OCI-LY1 (cell line): ENCODE measurements at regions not wholly inside any gene's neighbourhood (a gene's known extent, or its start where the extent isn't known, plus 50 kb on each side); places are given as distances from the start of the nearest gene placed in this dataset.

Experiments used
- H2AFZ ChIP-seq: fragments of 200-600 bp; sonication (generic), shearing (Covaris generic); 2 replicates; pipeline ENCODE4 v1.6.0; 2014; ENCODE audit warnings: antibody characterized with exemption, mild to moderate bottlenecking, low read length
- H3F3A ChIP-seq: fragments of 200-600 bp; sonication (generic), shearing (Covaris generic); 2 replicates; pipeline ENCODE4 v1.6.0; 2014; ENCODE audit warnings: mild to moderate bottlenecking, antibody characterized with exemption, low read length, moderate library complexity; ENCODE audit not compliant: insufficient read depth
- H3K27ac ChIP-seq: fragments of 200-600 bp; sonication (generic); 2 replicates; pipeline ENCODE4 v1.5.1; 2014; ENCODE audit warnings: low read length, mixed run types, mild to moderate bottlenecking, low read depth; ENCODE audit not compliant: poor library complexity, severe bottlenecking
- H3K27me3 ChIP-seq: fragments of 200-600 bp; sonication (generic); 2 replicates; pipeline ENCODE4 v1.6.0; 2014; ENCODE audit warnings: antibody characterized with exemption, mild to moderate bottlenecking, low read length, moderate library complexity; ENCODE audit not compliant: insufficient read depth
- H3K36me3 ChIP-seq: fragments of 200-600 bp; sonication (generic); 2 replicates; pipeline ENCODE4 v1.6.1; 2014; ENCODE audit warnings: mild to moderate bottlenecking, antibody characterized with exemption, low read length, moderate library complexity, mixed read lengths; ENCODE audit not compliant: insufficient read depth
- H3K4me1 ChIP-seq: fragments of 200-600 bp; sonication (generic); 2 replicates; pipeline ENCODE4 v1.5.1; 2014; ENCODE audit warnings: mild to moderate bottlenecking, low read length, moderate library complexity; ENCODE audit not compliant: insufficient read depth, severe bottlenecking
- H3K4me2 ChIP-seq: fragments of 200-600 bp; sonication (generic), shearing (Covaris generic); 2 replicates; pipeline ENCODE4 v1.6.1; 2014; ENCODE audit warnings: low read length
- H3K4me3 ChIP-seq: fragments of 200-600 bp; sonication (generic); 2 replicates; pipeline ENCODE4 v1.5.1; 2014; ENCODE audit warnings: low read length, low read depth, mild to moderate bottlenecking, mixed read lengths; ENCODE audit not compliant: poor library complexity, severe bottlenecking
- H3K79me2 ChIP-seq: fragments of 200-600 bp; shearing (Covaris generic); 2 replicates; pipeline ENCODE4 v1.6.1; 2016; ENCODE audit warnings: mixed run types, low read length, mixed read lengths; ENCODE audit not compliant: insufficient read depth
- H3K9ac ChIP-seq: fragments of 200-600 bp; sonication (generic), shearing (Covaris generic); 2 replicates; pipeline ENCODE4 v1.6.1; 2014; ENCODE audit warnings: mild to moderate bottlenecking, low read length, mixed read lengths
- H3K9me2 ChIP-seq: fragments of 200-600 bp; sonication (generic), shearing (Covaris generic); 2 replicates; pipeline ENCODE4 v1.6.1; 2014; ENCODE audit warnings: low read depth, mild to moderate bottlenecking, low read length, mixed read lengths
- H3K9me3 ChIP-seq: fragments of 200-600 bp; shearing (Covaris generic); 2 replicates; pipeline ENCODE4 v1.6.1; 2014; ENCODE audit warnings: low read length, mixed read lengths
- H4K20me1 ChIP-seq: fragments of 200-600 bp; sonication (generic), shearing (Covaris generic); 2 replicates; pipeline ENCODE4 v1.6.0; 2016; ENCODE audit warnings: mild to moderate bottlenecking, low read length; ENCODE audit not compliant: insufficient read depth
- CTCF ChIP-seq: fragments of 200-600 bp; sonication (generic), shearing (Covaris generic); IDR thresholded peaks from 2 replicates; pipeline ENCODE4 v1.5.1; 2017; ENCODE audit warnings: mild to moderate bottlenecking, antibody characterized with exemption, low read length, moderate library complexity, mixed read lengths
- EZH2 ChIP-seq: fragments of 200-600 bp; sonication (generic), shearing (Covaris generic); IDR thresholded peaks from 2 replicates; pipeline ENCODE4 v1.8.0; 2017; ENCODE audit warnings: borderline replicate concordance, mixed run types, mild to moderate bottlenecking, antibody characterized with exemption, low read length, moderate library complexity, mixed read lengths

GRCh38 chr2:217398860-217399259, 539.0 kb upstream of the TNP1 start:
- H3K9me2 ChIP-seq: no peaks in the 10 kb centered on the region
- H3K36me3 ChIP-seq: no peaks in the 10 kb centered on the region
- H3K9ac ChIP-seq: no peak overlapping the region
- H3K9me3 ChIP-seq: no peaks in the 10 kb centered on the region
- H3K27me3 ChIP-seq: no peaks in the 10 kb centered on the region
- no peaks in the 10 kb centered on the region for H3K4me1 ChIP-seq
- no peak overlapping the region for H3K4me2 ChIP-seq
- no peak overlapping the region for H3K4me3 ChIP-seq
- H3K27ac ChIP-seq: no peak overlapping the region
- no peaks in the 10 kb centered on the region for H3K79me2 ChIP-seq
- H4K20me1 ChIP-seq: no peaks in the 10 kb centered on the region
- H3F3A ChIP-seq: no peaks in the 10 kb centered on the region
- TF ChIP-seq EZH2: no peak
- no peak for TF ChIP-seq CTCF
- no peak overlapping the region for H2AFZ ChIP-seq

- H3K4me2 ChIP-seq: no peak overlapping the region
- no peaks in the 10 kb centered on the region for H3K79me2 ChIP-seq
- no peaks in the 10 kb centered on the region for H4K20me1 ChIP-seq
- no peak overlapping the region for H3K4me3 ChIP-seq
- no peak overlapping the region for H3K27ac ChIP-seq
- no peaks in the 10 kb centered on the region for H3K4me1 ChIP-seq
- no peaks in the 10 kb centered on the region for H3K36me3 ChIP-seq
- H3K9me2 ChIP-seq: no peaks in the 10 kb centered on the region
- H3K9me3 ChIP-seq: no peaks in the 10 kb centered on the region
- H2AFZ ChIP-seq: no peak overlapping the region
- TF ChIP-seq CTCF: no peak
- no peak for TF ChIP-seq EZH2
- no peaks in the 10 kb centered on the region for H3F3A ChIP-seq
- no peaks in the 10 kb centered on the region for H3K27me3 ChIP-seq
- no peak overlapping the region for H3K9ac ChIP-seq
These were observed 538.2 kb upstream of the TNP1 start for GRCh38 chr2:217398101-217398500.

GRCh38 chr2:217396586-217396985, 536.7 kb upstream of the TNP1 start:
- Histone ChIP-seq H3K4me1 (no peaks in the 10 kb centered on the region), H3K4me2 (no peak overlapping the region), H3K27ac (no peak overlapping the region), H3K4me3 (no peak overlapping the region), H3K9me3 (no peaks in the 10 kb centered on the region), H3K79me2 (no peaks in the 10 kb centered on the region), H3F3A (no peaks in the 10 kb centered on the region), H2AFZ (no peak overlapping the region), H3K36me3 (no peaks in the 10 kb centered on the region), H3K27me3 (no peaks in the 10 kb centered on the region), H3K9me2 (no peaks in the 10 kb centered on the region), H4K20me1 (no peaks in the 10 kb centered on the region), H3K9ac (no peak overlapping the region)
- TF ChIP-seq CTCF: no peak
- no peak for TF ChIP-seq EZH2
